ENCODE measurements at regions not wholly inside any gene's neighbourhood (a gene's known extent, or its start where the extent isn't known, plus 50 kb on each side); places are given as distances from the start of the nearest gene placed in this dataset.

- no peak for DNase-seq (ENCODE audit: extremely low read depth in 1 of 2, low read depth in 1 of 2)
Measured at GRCh38 chr2:104583811-104584210, 270.1 kb upstream of the POU3F3 start.

- DNase-seq (ENCODE audit: extremely low read depth in 1 of 2, low read depth in 1 of 2), result no peak
Measured at GRCh38 chr2:104584393-104584792, 269.5 kb upstream of the POU3F3 start.

GRCh38 chr2:104595576-104595975, 258.3 kb upstream of the POU3F3 start:
- no peak for DNase-seq (ENCODE audit: extremely low read depth in 1 of 2, low read depth in 1 of 2)

GRCh38 chr2:104597942-104598341, 256.0 kb upstream of the POU3F3 start:
- no peak for DNase-seq (ENCODE audit: extremely low read depth in 1 of 2, low read depth in 1 of 2)

GRCh38 chr2:104598636-104599035, 255.3 kb upstream of the POU3F3 start:
- DNase-seq (ENCODE audit: extremely low read depth in 1 of 2, low read depth in 1 of 2), result no peak

GRCh38 chr2:104599787-104600510, 254.0 kb upstream of the POU3F3 start:
- no peak for DNase-seq (ENCODE audit: extremely low read depth in 1 of 2, low read depth in 1 of 2)

GRCh38 chr2:104606056-104606455, 247.9 kb upstream of the POU3F3 start:
- DNase-seq (ENCODE audit: extremely low read depth in 1 of 2, low read depth in 1 of 2), result no peak

GRCh38 chr2:104616856-104617255, 237.1 kb upstream of the POU3F3 start:
- DNase-seq (ENCODE audit: extremely low read depth in 1 of 2, low read depth in 1 of 2), result no peak

GRCh38 chr2:104620801-104621200, 233.1 kb upstream of the POU3F3 start:
- no peak for DNase-seq (ENCODE audit: extremely low read depth in 1 of 2, low read depth in 1 of 2)

- DNase-seq (ENCODE audit: extremely low read depth in 1 of 2, low read depth in 1 of 2), result no peak
Measured at GRCh38 chr2:104635608-104636007, 218.3 kb upstream of the POU3F3 start.

GRCh38 chr2:104638190-104638858, 215.6 kb upstream of the POU3F3 start:
- DNase-seq (ENCODE audit: extremely low read depth in 1 of 2, low read depth in 1 of 2), result no peak

- no peak for DNase-seq (ENCODE audit: extremely low read depth in 1 of 2, low read depth in 1 of 2)
Measured at GRCh38 chr2:104638859-104639202, 215.1 kb upstream of the POU3F3 start.

GRCh38 chr2:104641786-104642185, 212.1 kb upstream of the POU3F3 start:
- no peak for DNase-seq (ENCODE audit: extremely low read depth in 1 of 2, low read depth in 1 of 2)

- DNase-seq (ENCODE audit: extremely low read depth in 1 of 2, low read depth in 1 of 2), result no peak
Measured at GRCh38 chr2:104648376-104648775, 205.5 kb upstream of the POU3F3 start.

GRCh38 chr2:104649866-104650265, 204.0 kb upstream of the POU3F3 start:
- no peak for DNase-seq (ENCODE audit: extremely low read depth in 1 of 2, low read depth in 1 of 2)

- no peak for DNase-seq (ENCODE audit: extremely low read depth in 1 of 2, low read depth in 1 of 2)
Measured at GRCh38 chr2:104650405-104650996, 203.4 kb upstream of the POU3F3 start.

GRCh38 chr2:104654811-104655210, 199.1 kb upstream of the POU3F3 start:
- DNase-seq (ENCODE audit: extremely low read depth in 1 of 2, low read depth in 1 of 2), result no peak

- no peak for DNase-seq (ENCODE audit: extremely low read depth in 1 of 2, low read depth in 1 of 2)
Measured at GRCh38 chr2:104656571-104657163, 197.2 kb upstream of the POU3F3 start.

- no peak for DNase-seq (ENCODE audit: extremely low read depth in 1 of 2, low read depth in 1 of 2)
Measured at GRCh38 chr2:104658144-104658835, 195.6 kb upstream of the POU3F3 start.

GRCh38 chr2:104658904-104659591, 194.9 kb upstream of the POU3F3 start:
- no peak for DNase-seq (ENCODE audit: extremely low read depth in 1 of 2, low read depth in 1 of 2)

GRCh38 chr2:104660991-104661390, 192.9 kb upstream of the POU3F3 start:
- no peak for DNase-seq (ENCODE audit: extremely low read depth in 1 of 2, low read depth in 1 of 2)

All from stimulated activated CD8-positive, alpha-beta memory T cell treated with anti-CD3 and anti-CD28 coated beads, Interleukin-7, amount 100 ng/mL, for 48 hours (primary cell).